Endothelial cell of umbilical vein (primary cell): ENCODE measurements at regions not wholly inside any gene's neighbourhood (a gene's known extent, or its start where the extent isn't known, plus 50 kb on each side); places are given as distances from the start of the nearest gene placed in this dataset.
A peak's percentile ranks its signal among the peaks of the same experiment; 100 is the strongest.
"Not testable (repeated sequence)": the region's sequence is repeated elsewhere in the genome, so short reads cannot be mapped to it uniquely, and the experiment has no call there.

Experiments
- BruUV-seq: library from RNA; stranded (reverse); fragments of 400-500 nt; replicated peaks from 2 replicates; lab custom pipeline; 2021; lab: Mats Ljungman, UMichigan
- CTCF ChIA-PET: fragments of 300-600, 350-600 bp; sonication (Branson Sonifier 250); formaldehyde crosslinking; loops from one replicate; lab custom pipeline; 2021; ENCODE audit warnings: antibody characterized with exemption, inconsistent platforms; lab: Charles Lee
- POLR2A ChIA-PET: fragments of 300-600, 350-600 bp; sonication (Branson Sonifier 250); formaldehyde crosslinking; loops from one replicate; lab custom pipeline; 2021; ENCODE audit warnings: antibody characterized with exemption, inconsistent platforms; lab: Charles Lee
- DNase-seq: peaks from one replicate; pipeline ENCODE4 v3.0.0-alpha.2; 2011; ENCODE audit warnings: low read depth, low spot score
- FAIRE-seq: peaks from 2 replicates; lab custom pipeline; 2011; peaks lifted over from hg19 to GRCh38; lab: Jason Lieb, UNC
- H2AFZ ChIP-seq: 2 replicates; pipeline ENCODE4 v1.6.0; 2012; ENCODE audit warnings: low read depth, low read length, control low read depth, inconsistent platforms
- H3K27ac ChIP-seq: 2 replicates; pipeline ENCODE4 v1.5.1; 2011; ENCODE audit warnings: low read depth, mild to moderate bottlenecking, control low read depth, low read length, moderate library complexity; ENCODE audit not compliant: insufficient read depth
- H3K27me3 ChIP-seq, 2 experiments: 2 replicates each; pipeline versions ENCODE4 v1.6.0 to v1.6.1; 2011; ENCODE audit warnings: low read length in 2 of 2, mixed read lengths in 1 of 2; ENCODE audit not compliant: control insufficient read depth in 2 of 2, insufficient read depth in 2 of 2
- H3K36me3 ChIP-seq, 2 experiments: 2 replicates in 1 of 2; 3 replicates in 1 of 2; pipeline ENCODE4 v1.5.1; 2011; ENCODE audit warnings: low read length in 2 of 2, mild to moderate bottlenecking in 1 of 2, moderate library complexity in 1 of 2; ENCODE audit not compliant: control insufficient read depth in 2 of 2, insufficient read depth in 2 of 2; ENCODE audit errors: extremely low read depth in 1 of 2
- H3K4me1 ChIP-seq: 3 replicates; pipeline ENCODE4 v1.5.1; 2011; ENCODE audit warnings: mild to moderate bottlenecking, low read length; ENCODE audit not compliant: control insufficient read depth, insufficient read depth; ENCODE audit errors: extremely low read depth
- H3K4me2 ChIP-seq: 2 replicates; pipeline ENCODE4 v1.6.1; 2011; ENCODE audit warnings: low read length, control low read depth, mixed read lengths; ENCODE audit not compliant: insufficient read depth
- H3K4me3 ChIP-seq, 3 experiments: fragments of 200-600 bp in 1 of 3; sonication (generic), shearing (Covaris generic) in 1 of 3; replicated peaks in 1 of 3; 2 replicates each; pipeline ENCODE4 v1.5.1; 2011 to 2016; ENCODE audit warnings: control low read depth in 3 of 3, low read length in 3 of 3, mild to moderate bottlenecking in 2 of 3, inconsistent platforms in 1 of 3, low read depth in 1 of 3, moderate library complexity in 1 of 3; ENCODE audit not compliant: insufficient read depth in 1 of 3
- H3K79me2 ChIP-seq: 2 replicates; pipeline ENCODE4 v1.6.0; 2012; ENCODE audit warnings: low read length, inconsistent platforms; ENCODE audit not compliant: control insufficient read depth, insufficient read depth
- H3K9ac ChIP-seq: replicated peaks from 2 replicates; pipeline ENCODE3; 2011; ENCODE audit warnings: low read length, control low read depth; ENCODE audit not compliant: insufficient read depth; ENCODE audit errors: extremely low read depth
- H3K9me1 ChIP-seq: replicated peaks from 3 replicates; pipeline ENCODE4 v1.6.0; 2011; ENCODE audit warnings: mild to moderate bottlenecking, low read length; ENCODE audit not compliant: control insufficient read depth, insufficient read depth; ENCODE audit errors: extremely low read depth
- H3K9me3 ChIP-seq: replicated peaks from 2 replicates; pipeline ENCODE4 v1.5.1; 2012; ENCODE audit warnings: low read length, inconsistent platforms; ENCODE audit not compliant: control insufficient read depth, insufficient read depth
- H4K20me1 ChIP-seq: replicated peaks from 2 replicates; pipeline ENCODE3; 2011; ENCODE audit warnings: mild to moderate bottlenecking, low read length; ENCODE audit not compliant: control insufficient read depth, insufficient read depth; ENCODE audit errors: extremely low read depth
- GATA2 ChIP-seq: IDR thresholded peaks from 2 replicates; pipeline ENCODE4 v1.7.0; 2011; ENCODE audit warnings: low read depth, mild to moderate bottlenecking, moderate library complexity, mixed read lengths, low read length; ENCODE audit not compliant: insufficient read length, insufficient read depth
- JUN ChIP-seq: IDR thresholded peaks from 2 replicates; pipeline ENCODE4 v1.6.1; 2011; ENCODE audit warnings: borderline replicate concordance, low read depth; ENCODE audit not compliant: insufficient read length, insufficient read depth
- dilution Hi-C: fragments of 300-500 bp; cut with MboI; formaldehyde crosslinking; loops from one replicate; pipeline ENCODE4 v1.15.0; 2019; ENCODE audit warnings: low sequenced_read_pairs; ENCODE audit not compliant: extremely low pct_ligation_motif_present
- intact Hi-C: fragments of 100-400 bp; cut with micrococcal nuclease; formaldehyde crosslinking; loops from one replicate; pipeline ENCODE4 v1.10.0; 2022
- TF ChIP-seq, protein P1 (sequence below): IDR thresholded peaks from 2 replicates; pipeline ENCODE4 v1.6.1; 2011; ENCODE audit not compliant: insufficient read depth, insufficient read length

DNA sequence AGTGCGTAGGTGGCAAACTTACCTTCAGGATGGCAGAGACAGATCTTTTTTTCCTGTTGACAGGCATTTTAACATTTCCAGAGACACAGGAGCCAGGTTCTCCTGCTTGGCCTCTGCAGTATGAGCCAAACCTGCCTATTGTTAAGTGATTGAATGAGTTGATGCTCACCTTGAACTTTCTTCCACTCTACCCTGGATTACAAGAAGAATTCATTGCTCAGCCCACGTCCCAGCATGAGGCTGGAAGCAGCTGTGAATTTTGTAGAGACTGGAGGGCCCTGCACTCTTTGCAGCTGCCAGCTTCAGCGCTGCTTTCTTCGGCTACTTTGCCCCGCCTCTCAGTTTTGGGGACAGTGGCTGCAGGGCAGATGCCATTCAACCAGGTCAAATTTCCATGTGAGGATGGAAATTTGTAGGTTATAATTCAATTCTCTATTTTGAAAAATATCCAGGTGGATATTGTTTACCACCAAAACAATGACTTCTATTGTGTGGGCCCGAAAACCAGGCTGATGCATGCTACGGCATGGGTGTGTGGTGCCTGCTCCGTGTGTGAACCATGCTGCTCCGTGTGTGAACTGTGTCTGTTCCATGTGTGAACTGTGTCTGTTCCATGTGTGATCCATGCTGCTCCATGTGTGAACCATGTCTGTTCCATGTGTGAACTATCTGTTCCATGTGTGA, 75.2 kb upstream of the METTL9 start:
- Histone ChIP-seq H3K9ac (no peak overlapping the region), H4K20me1 (no peaks in the 10 kb centered on the region), H2AFZ (no peak overlapping the region), H3K4me3 (no peak overlapping the region), H3K4me1 (no peaks in the 10 kb centered on the region), H3K36me3 (no peaks in the 10 kb centered on the region), H3K9me3 (no peaks in the 10 kb centered on the region), H3K79me2 (peaks cover 6% of the 10 kb centered on the region), H3K27ac (no peak overlapping the region), H3K4me2 (no peak overlapping the region), H3K27me3 (peaks cover 0 to 5% of the 10 kb centered on the region in 2 experiments), H3K9me1 (no peaks in the 10 kb centered on the region)
- no TSS peak for BruUV-seq
- TF ChIP-seq, protein P1, sequence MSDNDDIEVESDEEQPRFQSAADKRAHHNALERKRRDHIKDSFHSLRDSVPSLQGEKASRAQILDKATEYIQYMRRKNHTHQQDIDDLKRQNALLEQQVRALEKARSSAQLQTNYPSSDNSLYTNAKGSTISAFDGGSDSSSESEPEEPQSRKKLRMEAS, result no peak
- TF ChIP-seq JUN (no peak), GATA2 (no peak)
- ChIA-PET CTCF (no interaction called here), POLR2A (no interaction called here)
- no peak for FAIRE-seq
- intact Hi-C loops (no loop called here), dilution Hi-C loops (no loop called here)
- no peak for DNase-seq

DNA sequence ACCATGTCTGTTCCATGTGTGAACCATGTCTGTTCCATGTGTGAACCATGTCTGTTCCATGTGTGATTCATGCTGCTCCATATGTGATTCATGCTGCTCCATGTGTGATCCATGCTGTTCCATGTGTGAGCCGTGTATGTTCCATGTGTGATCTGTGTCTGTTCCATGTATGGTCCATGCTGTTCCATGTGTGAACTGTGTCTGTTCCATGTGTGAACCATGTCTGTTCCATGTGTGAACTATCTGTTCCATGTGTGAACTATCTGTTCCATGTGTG, 74.7 kb upstream of the METTL9 start:
- H3K27ac ChIP-seq, H3K27me3 ChIP-seq, H3K9me1 ChIP-seq, H3K79me2 ChIP-seq, intact Hi-C loops, CTCF ChIA-PET, H3K4me1 ChIP-seq, DNase-seq, H3K9me3 ChIP-seq, H3K36me3 ChIP-seq, H3K4me2 ChIP-seq, H3K4me3 ChIP-seq, POLR2A ChIA-PET, H3K9ac ChIP-seq, dilution Hi-C loops, H4K20me1 ChIP-seq, H2AFZ ChIP-seq, BruUV-seq: not testable (repeated sequence)
- FAIRE-seq, result peak; percentile 24

DNA sequence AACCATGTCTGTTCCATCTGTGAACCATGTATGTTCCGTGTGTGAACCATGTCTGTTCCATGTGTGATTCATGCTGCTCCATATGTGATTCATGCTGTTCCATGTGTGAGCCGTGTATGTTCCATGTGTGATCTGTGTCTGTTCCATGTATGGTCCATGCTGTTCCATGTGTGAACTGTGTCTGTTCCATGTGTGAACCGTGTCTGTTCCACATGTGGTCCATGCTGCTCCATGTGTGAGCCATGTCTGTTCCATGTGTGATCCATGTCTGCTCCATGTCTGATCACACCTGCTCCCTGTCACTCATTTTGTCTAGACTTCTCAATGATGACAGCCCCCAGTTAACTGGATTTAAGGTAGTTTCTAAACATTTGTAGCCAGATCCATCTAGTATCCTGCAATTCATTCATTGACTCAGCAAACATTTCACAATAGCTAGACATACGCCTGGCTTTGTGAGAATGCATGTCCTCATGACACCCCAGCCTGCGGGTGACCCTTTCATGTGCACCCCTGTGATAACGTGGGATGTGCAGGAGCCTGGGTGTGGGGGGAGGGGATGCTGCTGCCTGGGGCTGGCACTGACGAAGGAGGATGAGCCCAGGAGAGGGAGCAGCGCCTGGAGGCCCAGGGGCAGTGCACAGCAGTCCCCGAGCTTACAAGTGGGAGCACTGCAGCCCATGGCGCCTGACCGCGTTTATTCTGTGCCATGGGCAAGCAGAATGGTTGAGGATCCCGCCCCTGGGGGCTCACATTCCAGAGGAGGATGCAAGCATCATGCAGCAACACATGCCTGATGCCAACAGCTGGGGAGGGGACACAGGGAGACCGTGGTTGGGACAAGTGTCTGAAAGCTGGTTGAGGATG, 74.1 kb upstream of the METTL9 start:
- H2AFZ ChIP-seq, H3K27ac ChIP-seq, H3K9ac ChIP-seq, H3K4me1 ChIP-seq, H3K36me3 ChIP-seq, POLR2A ChIA-PET, H3K27me3 ChIP-seq, intact Hi-C loops, H3K79me2 ChIP-seq, dilution Hi-C loops, H3K9me3 ChIP-seq, DNase-seq, H3K9me1 ChIP-seq, H4K20me1 ChIP-seq, H3K4me2 ChIP-seq, BruUV-seq, H3K4me3 ChIP-seq: not testable (repeated sequence)
- peak; percentile 49 for FAIRE-seq
- CTCF ChIA-PET, result interaction anchor here (1.3 kb wide), 1 partner anchor 28 kb away, joined by 4 read pairs; no protein-coding TSS in a partner anchor
